WTC11 (cell line): ENCODE measurements at regions not wholly inside any gene's neighbourhood (a gene's known extent, or its start where the extent isn't known, plus 50 kb on each side); places are given as distances from the start of the nearest gene placed in this dataset.

Experiments
- PREB ChIP-seq: sonication (generic); formaldehyde crosslinking; IDR thresholded peaks from 2 replicates; pipeline ENCODE4 v1.8.1; 2022; ENCODE audit warnings: mild to moderate bottlenecking, missing genetic modification reagents, moderate library complexity, borderline replicate concordance
- ZNF512 ChIP-seq: sonication (generic); formaldehyde crosslinking; IDR thresholded peaks from 2 replicates; pipeline ENCODE4 v1.8.1; 2022; ENCODE audit warnings: missing genetic modification reagents, borderline replicate concordance
- TF ChIP-seq, protein P1 (sequence below): sonication (generic); formaldehyde crosslinking; IDR thresholded peaks from 2 replicates; pipeline ENCODE4 v1.8.0; 2022; ENCODE audit warnings: mild to moderate bottlenecking, missing genetic modification reagents
- TF ChIP-seq, protein P2 (sequence below): sonication (generic); formaldehyde crosslinking; IDR thresholded peaks from 2 replicates; pipeline ENCODE4 v1.8.0; 2022; ENCODE audit warnings: mild to moderate bottlenecking, missing genetic modification reagents

- TF ChIP-seq PREB (no peak), ZNF512 (CRISPR knock-in tag) (no peak)
- TF ChIP-seq, protein P1, sequence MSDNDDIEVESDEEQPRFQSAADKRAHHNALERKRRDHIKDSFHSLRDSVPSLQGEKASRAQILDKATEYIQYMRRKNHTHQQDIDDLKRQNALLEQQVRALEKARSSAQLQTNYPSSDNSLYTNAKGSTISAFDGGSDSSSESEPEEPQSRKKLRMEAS (CRISPR knock-in tag) = no peak
- TF ChIP-seq, protein P2, sequence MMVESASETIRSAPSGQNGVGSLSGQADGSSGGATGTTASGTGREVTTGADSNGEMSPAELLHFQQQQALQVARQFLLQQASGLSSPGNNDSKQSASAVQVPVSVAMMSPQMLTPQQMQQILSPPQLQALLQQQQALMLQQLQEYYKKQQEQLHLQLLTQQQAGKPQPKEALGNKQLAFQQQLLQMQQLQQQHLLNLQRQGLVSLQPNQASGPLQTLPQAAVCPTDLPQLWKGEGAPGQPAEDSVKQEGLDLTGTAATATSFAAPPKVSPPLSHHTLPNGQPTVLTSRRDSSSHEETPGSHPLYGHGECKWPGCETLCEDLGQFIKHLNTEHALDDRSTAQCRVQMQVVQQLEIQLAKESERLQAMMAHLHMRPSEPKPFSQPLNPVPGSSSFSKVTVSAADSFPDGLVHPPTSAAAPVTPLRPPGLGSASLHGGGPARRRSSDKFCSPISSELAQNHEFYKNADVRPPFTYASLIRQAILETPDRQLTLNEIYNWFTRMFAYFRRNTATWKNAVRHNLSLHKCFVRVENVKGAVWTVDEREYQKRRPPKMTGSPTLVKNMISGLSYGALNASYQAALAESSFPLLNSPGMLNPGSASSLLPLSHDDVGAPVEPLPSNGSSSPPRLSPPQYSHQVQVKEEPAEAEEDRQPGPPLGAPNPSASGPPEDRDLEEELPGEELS (CRISPR knock-in tag) = no peak
Measured at GRCh38 chr1:30135698-30136097, 587.7 kb downstream of the MATN1 start.
